Tongue (tissue), 1 donor: ENCODE measurements at regions not wholly inside any gene's neighbourhood (a gene's known extent, or its start where the extent isn't known, plus 50 kb on each side); places are given as distances from the start of the nearest gene placed in this dataset.

Source experiments
- DNase-seq: peaks from one replicate; pipeline ENCODE4 v3.0.0-alpha.2; 2015

GRCh38 chr9:81183761-81184160 lies 505.6 kb downstream of the TLE1 start:
- DNase-seq: peak; percentile 30

GRCh38 chr9:81182431-81182830 lies 506.9 kb downstream of the TLE1 start:
- peak; percentile 37 for DNase-seq

GRCh38 chr9:81174023-81174422 lies 515.3 kb downstream of the TLE1 start:
- no peak for DNase-seq

GRCh38 chr9:81171689-81172088 lies 517.7 kb downstream of the TLE1 start:
- no peak for DNase-seq

- DNase-seq: no peak
These were observed 527.0 kb downstream of the TLE1 start for GRCh38 chr9:81162361-81162760.

GRCh38 chr9:81156381-81156780 lies 533.0 kb downstream of the TLE1 start:
- DNase-seq: peak; percentile 57

GRCh38 chr9:81150016-81150625 lies 539.2 kb downstream of the TLE1 start:
- no peak for DNase-seq

- DNase-seq: no peak
These were observed 542.5 kb downstream of the TLE1 start for GRCh38 chr9:81146684-81147337.

GRCh38 chr9:81146241-81146640 lies 543.1 kb downstream of the TLE1 start:
- peak; percentile 37 for DNase-seq

GRCh38 chr9:81145331-81145963 lies 543.9 kb downstream of the TLE1 start:
- DNase-seq: no peak

GRCh38 chr9:81141961-81142360 lies 547.4 kb downstream of the TLE1 start:
- DNase-seq: no peak

- DNase-seq: no peak
These were observed 551.3 kb downstream of the TLE1 start for GRCh38 chr9:81137976-81138568.

GRCh38 chr9:81132796-81133195 lies 556.6 kb downstream of the TLE1 start:
- no peak for DNase-seq

GRCh38 chr9:81132318-81132717 lies 557.0 kb downstream of the TLE1 start:
- no peak for DNase-seq

- no peak for DNase-seq
These were observed 560.6 kb downstream of the TLE1 start for GRCh38 chr9:81128701-81129100.

- DNase-seq: no peak
These were observed 563.8 kb downstream of the TLE1 start for GRCh38 chr9:81125446-81126092.

GRCh38 chr9:81123526-81123925 lies 565.8 kb downstream of the TLE1 start:
- DNase-seq: no peak

GRCh38 chr9:81122749-81123148 lies 566.6 kb downstream of the TLE1 start:
- DNase-seq: no peak

- no peak for DNase-seq
These were observed 569.8 kb downstream of the TLE1 start for GRCh38 chr9:81119591-81119990.

GRCh38 chr9:81118416-81118815 lies 570.9 kb downstream of the TLE1 start:
- no peak for DNase-seq

GRCh38 chr9:81116340-81117137 lies 572.8 kb downstream of the TLE1 start:
- no peak for DNase-seq
